GM12878 (cell line): ENCODE measurements at regions not wholly inside any gene's neighbourhood (a gene's known extent, or its start where the extent isn't known, plus 50 kb on each side); places are given as distances from the start of the nearest gene placed in this dataset.

Source experiments
- CHD4 ChIP-seq: fragments of 200-600 bp; sonication (generic); IDR thresholded peaks from 2 replicates; pipeline ENCODE4 v1.6.1; 2016; ENCODE audit warnings: mild to moderate bottlenecking
- EED ChIP-seq: sonication (generic); IDR thresholded peaks from 2 replicates; pipeline ENCODE4 v1.6.1; 2016; ENCODE audit warnings: antibody characterized with exemption, low read depth
- ESRRA ChIP-seq: IDR thresholded peaks from 2 replicates; pipeline ENCODE4 v1.6.1; 2012; ENCODE audit warnings: mild to moderate bottlenecking, low read length, improper control_type of control experiment
- HDAC2 ChIP-seq: fragments of 200-600 bp; sonication (generic); IDR thresholded peaks from 2 replicates; pipeline ENCODE4 v1.6.1; 2017
- IKZF2 ChIP-seq, 2 experiments: fragments of 450-650 bp; IDR thresholded peaks; 2 replicates each; pipeline ENCODE4 v1.6.1; 2017; ENCODE audit warnings: mild to moderate bottlenecking in 2 of 2, moderate library complexity in 2 of 2
- IRF5 ChIP-seq: fragments of 450-650 bp; IDR thresholded peaks from 2 replicates; pipeline ENCODE4 v1.6.1; 2017; ENCODE audit warnings: borderline replicate concordance
- MTA2 ChIP-seq: fragments of 450-650 bp; IDR thresholded peaks from 2 replicates; pipeline ENCODE4 v1.6.1; 2016; ENCODE audit warnings: low read depth, mild to moderate bottlenecking, moderate library complexity
- NFXL1 ChIP-seq: fragments of 450-650 bp; IDR thresholded peaks from 2 replicates; pipeline ENCODE4 v1.6.1; 2017; ENCODE audit warnings: antibody characterized with exemption, mild to moderate bottlenecking, borderline replicate concordance
- PAX8 ChIP-seq: fragments of 450-650 bp; IDR thresholded peaks from 2 replicates; pipeline ENCODE4 v1.6.1; 2017; ENCODE audit warnings: mild to moderate bottlenecking, moderate library complexity
- PKNOX1 ChIP-seq: fragments of 450-650 bp; IDR thresholded peaks from 2 replicates; pipeline ENCODE4 v1.6.1; 2016; ENCODE audit warnings: mild to moderate bottlenecking
- RUNX3 ChIP-seq: IDR thresholded peaks from 2 replicates; pipeline ENCODE4 v1.6.1; 2012; ENCODE audit warnings: low read length, inconsistent platforms
- TF ChIP-seq, protein P1 (sequence below): fragments of 450-650 bp; IDR thresholded peaks from 2 replicates; pipeline ENCODE4 v1.6.1; 2017; ENCODE audit warnings: antibody characterized with exemption, mild to moderate bottlenecking, moderate library complexity
- TF ChIP-seq, protein P2 (sequence below): IDR thresholded peaks from 2 replicates; pipeline ENCODE4 v1.6.1; 2011; ENCODE audit warnings: low read depth, mild to moderate bottlenecking, low read length, moderate library complexity, borderline replicate concordance; ENCODE audit errors: extremely low read depth
- TF ChIP-seq, protein P3 (sequence below): IDR thresholded peaks from 2 replicates; pipeline ENCODE4 v1.6.1; 2012; ENCODE audit warnings: low read depth, low read length, improper control_type of control experiment

GRCh38 chr20:53767206-53767930 lies 173.7 kb upstream of the ZNF217 start (continued):
- TF ChIP-seq, protein P1, sequence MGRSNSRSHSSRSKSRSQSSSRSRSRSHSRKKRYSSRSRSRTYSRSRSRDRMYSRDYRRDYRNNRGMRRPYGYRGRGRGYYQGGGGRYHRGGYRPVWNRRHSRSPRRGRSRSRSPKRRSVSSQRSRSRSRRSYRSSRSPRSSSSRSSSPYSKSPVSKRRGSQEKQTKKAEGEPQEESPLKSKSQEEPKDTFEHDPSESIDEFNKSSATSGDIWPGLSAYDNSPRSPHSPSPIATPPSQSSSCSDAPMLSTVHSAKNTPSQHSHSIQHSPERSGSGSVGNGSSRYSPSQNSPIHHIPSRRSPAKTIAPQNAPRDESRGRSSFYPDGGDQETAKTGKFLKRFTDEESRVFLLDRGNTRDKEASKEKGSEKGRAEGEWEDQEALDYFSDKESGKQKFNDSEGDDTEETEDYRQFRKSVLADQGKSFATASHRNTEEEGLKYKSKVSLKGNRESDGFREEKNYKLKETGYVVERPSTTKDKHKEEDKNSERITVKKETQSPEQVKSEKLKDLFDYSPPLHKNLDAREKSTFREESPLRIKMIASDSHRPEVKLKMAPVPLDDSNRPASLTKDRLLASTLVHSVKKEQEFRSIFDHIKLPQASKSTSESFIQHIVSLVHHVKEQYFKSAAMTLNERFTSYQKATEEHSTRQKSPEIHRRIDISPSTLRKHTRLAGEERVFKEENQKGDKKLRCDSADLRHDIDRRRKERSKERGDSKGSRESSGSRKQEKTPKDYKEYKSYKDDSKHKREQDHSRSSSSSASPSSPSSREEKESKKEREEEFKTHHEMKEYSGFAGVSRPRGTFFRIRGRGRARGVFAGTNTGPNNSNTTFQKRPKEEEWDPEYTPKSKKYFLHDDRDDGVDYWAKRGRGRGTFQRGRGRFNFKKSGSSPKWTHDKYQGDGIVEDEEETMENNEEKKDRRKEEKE = no peak
- TF ChIP-seq, protein P2, sequence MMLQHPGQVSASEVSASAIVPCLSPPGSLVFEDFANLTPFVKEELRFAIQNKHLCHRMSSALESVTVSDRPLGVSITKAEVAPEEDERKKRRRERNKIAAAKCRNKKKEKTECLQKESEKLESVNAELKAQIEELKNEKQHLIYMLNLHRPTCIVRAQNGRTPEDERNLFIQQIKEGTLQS = no peak
- TF ChIP-seq PAX8 (no peak), EED (peak; percentile 63), IRF5 (no peak), IKZF2 (IDR thresholded peaks at IDR 0.05) (peak; percentile 61 to 78), HDAC2 (no peak), NFXL1 (peak; percentile 86; the same call in 1 of the 2 replicates), PKNOX1 (0 out of 2 replicates have a peak, but pooled peaks have one; percentile 12), CHD4 (no peak), MTA2 (peak; percentile 21; the same call in 1 of the 2 replicates), RUNX3 (peak; percentile 33; the same call in 1 of the 2 replicates), ESRRA (no peak)
- TF ChIP-seq, protein P3, sequence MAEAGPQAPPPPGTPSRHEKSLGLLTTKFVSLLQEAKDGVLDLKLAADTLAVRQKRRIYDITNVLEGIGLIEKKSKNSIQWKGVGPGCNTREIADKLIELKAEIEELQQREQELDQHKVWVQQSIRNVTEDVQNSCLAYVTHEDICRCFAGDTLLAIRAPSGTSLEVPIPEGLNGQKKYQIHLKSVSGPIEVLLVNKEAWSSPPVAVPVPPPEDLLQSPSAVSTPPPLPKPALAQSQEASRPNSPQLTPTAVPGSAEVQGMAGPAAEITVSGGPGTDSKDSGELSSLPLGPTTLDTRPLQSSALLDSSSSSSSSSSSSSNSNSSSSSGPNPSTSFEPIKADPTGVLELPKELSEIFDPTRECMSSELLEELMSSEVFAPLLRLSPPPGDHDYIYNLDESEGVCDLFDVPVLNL = no peak
